K562 (cell line): ENCODE measurements at regions not wholly inside any gene's neighbourhood (a gene's known extent, or its start where the extent isn't known, plus 50 kb on each side); places are given as distances from the start of the nearest gene placed in this dataset.

Experiments
- ATAC-seq: fragments of 200-7000 bp; cut with Tn5 transposase; 3 replicates; pipeline ENCODE4 v1.9.1; 2020; ENCODE audit warnings: moderate library complexity
- BruUV-seq: library from RNA; stranded (reverse); fragments of 400-500 nt; replicated peaks from 2 replicates; lab custom pipeline; 2021; lab: Mats Ljungman, UMichigan
- CTCF ChIA-PET: fragments of 300-600 bp; formaldehyde crosslinking; extraction: SDS; loops from one replicate; lab custom pipeline; 2021; ENCODE audit warnings: low intra/inter-chr PET ratio; lab: Yijun Ruan, JAX
- POLR2A ChIA-PET: fragments of 300-600, 350-650 bp; sonication (Branson Sonifier 250); formaldehyde crosslinking; extraction: SDS; loops from one replicate; lab custom pipeline; 2021; ENCODE audit warnings: antibody characterized with exemption, inconsistent platforms; lab: Yijun Ruan, JAX
- DNase-seq, 4 experiments: peaks; one replicate each; pipeline versions ENCODE4 v3.0.0 to v3.0.0-alpha.2; 2011 to 2018; ENCODE audit warnings: low spot score in 3 of 4, mixed read lengths in 3 of 4; ENCODE audit errors: extremely low read depth in 1 of 4
- FAIRE-seq: peaks from 2 replicates; lab custom pipeline; 2011; peaks lifted over from hg19 to GRCh38; lab: Jason Lieb, UNC
- H2AFZ ChIP-seq: 2 replicates; pipeline ENCODE4 v1.6.0; 2011; ENCODE audit warnings: low read depth, low read length, control low read depth, inconsistent platforms
- H3K27ac ChIP-seq: fragments of 200-600 bp; 3 replicates; pipeline ENCODE4 v1.8.0; 2011; ENCODE audit warnings: low read depth, mild to moderate bottlenecking, control low read depth, inconsistent platforms, low read length, moderate library complexity, mixed read lengths; ENCODE audit errors: extremely low read depth
- H3K27me3 ChIP-seq, 2 experiments: fragments of 300-600 bp in 1 of 2; 2 replicates in 1 of 2; 3 replicates in 1 of 2; pipeline versions ENCODE4 v1.6.0 to v1.8.0; 2011; ENCODE audit warnings: inconsistent platforms in 2 of 2, low read length in 2 of 2, mild to moderate bottlenecking in 1 of 2, mixed read lengths in 1 of 2, moderate library complexity in 1 of 2; ENCODE audit not compliant: control insufficient read depth in 2 of 2, insufficient read depth in 2 of 2
- H3K36me3 ChIP-seq: fragments of 300-600 bp; 3 replicates; pipeline ENCODE4 v1.8.0; 2011; ENCODE audit warnings: mild to moderate bottlenecking, low read length, inconsistent platforms; ENCODE audit not compliant: control insufficient read depth, insufficient read depth
- H3K4me1 ChIP-seq, 2 experiments: fragments of 200-600 bp in 1 of 2; replicated peaks in 1 of 2; 2 replicates in 1 of 2; 3 replicates in 1 of 2; pipeline versions ENCODE4 v1.5.1 to v1.8.0; 2011; ENCODE audit warnings: inconsistent platforms in 2 of 2, low read length in 2 of 2, mild to moderate bottlenecking in 1 of 2, mixed read lengths in 1 of 2, moderate library complexity in 1 of 2; ENCODE audit not compliant: control insufficient read depth in 2 of 2, insufficient read depth in 2 of 2
- H3K4me2 ChIP-seq: 2 replicates; pipeline ENCODE4 v1.6.1; 2011; ENCODE audit warnings: low read length, control low read depth, inconsistent platforms, mixed read lengths; ENCODE audit not compliant: insufficient read depth
- H3K4me3 ChIP-seq: fragments of 200-600 bp; sonication (generic), shearing (Covaris generic); 2 replicates; pipeline ENCODE4 v1.5.1; 2016; ENCODE audit warnings: control low read depth, inconsistent platforms
- H3K79me2 ChIP-seq: fragments of 200-600 bp; 3 replicates; pipeline ENCODE4 v1.8.0; 2011; ENCODE audit warnings: low read length, inconsistent platforms; ENCODE audit not compliant: control insufficient read depth, insufficient read depth
- H3K9ac ChIP-seq, 2 experiments: 2 replicates each; pipeline versions ENCODE4 v1.6.0 to v1.6.1; 2011; ENCODE audit warnings: low read depth in 2 of 2, low read length in 2 of 2, control low read depth in 1 of 2, inconsistent platforms in 1 of 2, mild to moderate bottlenecking in 1 of 2, mixed read lengths in 1 of 2; ENCODE audit not compliant: insufficient read depth in 1 of 2
- H3K9me1 ChIP-seq: one replicate; pipeline ENCODE4 v1.6.0; 2011; ENCODE audit warnings: inconsistent platforms, mild to moderate bottlenecking, low read length, moderate library complexity; ENCODE audit not compliant: control insufficient read depth, insufficient read depth
- H3K9me3 ChIP-seq: replicated peaks from 2 replicates; pipeline ENCODE4 v1.5.1; 2011; ENCODE audit warnings: low read depth, low read length, inconsistent platforms; ENCODE audit not compliant: control insufficient read depth, insufficient read depth
- H4K20me1 ChIP-seq: replicated peaks from 2 replicates; pipeline ENCODE4 v1.6.1; 2011; ENCODE audit warnings: low read length, inconsistent platforms, mixed read lengths; ENCODE audit not compliant: control insufficient read depth, insufficient read depth
- BRD4 ChIP-seq: fragments of 200-600 bp; sonication (generic); IDR thresholded peaks from 2 replicates; pipeline ENCODE4 v1.6.1; 2017; ENCODE audit warnings: inconsistent platforms
- CBFA2T2 ChIP-seq: fragments of 450-650 bp; conservative IDR thresholded peaks from 2 replicates; pipeline ENCODE4 v1.6.1; 2017; ENCODE audit warnings: mild to moderate bottlenecking
- DIDO1 ChIP-seq: fragments of 450-650 bp; IDR thresholded peaks from 2 replicates; pipeline ENCODE4 v1.6.1; 2016; ENCODE audit warnings: low read depth, missing biosample characterization, missing genetic modification characterization
- GATA2 ChIP-seq: sonication (generic); formaldehyde crosslinking; IDR thresholded peaks from 2 replicates; pipeline ENCODE4 v1.4.0; 2020; ENCODE audit warnings: mild to moderate bottlenecking, missing genetic modification reagents
- ILK ChIP-seq: fragments of 450-650 bp; IDR thresholded peaks from 2 replicates; pipeline ENCODE4 v1.6.1; 2016; ENCODE audit warnings: missing genetic modification characterization, low read depth, mild to moderate bottlenecking, missing compliant biosample characterization, moderate library complexity, borderline replicate concordance
- L3MBTL2 ChIP-seq: fragments of 450-650 bp; IDR thresholded peaks from 2 replicates; pipeline ENCODE4 v1.6.1; 2016; ENCODE audit warnings: mild to moderate bottlenecking, moderate library complexity
- RHOXF2B ChIP-seq: fragments of 250-450 bp; sonication (Bioruptor Pico); conservative IDR thresholded peaks from 2 replicates; pipeline ENCODE4 v1.5.1; 2021
- SFPQ ChIP-seq: fragments of 200-400 bp; formaldehyde crosslinking; IDR thresholded peaks from 2 replicates; pipeline ENCODE4 v1.6.1; 2017; ENCODE audit warnings: mild to moderate bottlenecking, low read depth, low read length, moderate library complexity
- TAF15 ChIP-seq: fragments of 200-400 bp; formaldehyde crosslinking; IDR thresholded peaks from 2 replicates; pipeline ENCODE4 v1.6.1; 2017; ENCODE audit warnings: mild to moderate bottlenecking, low read depth, low read length, moderate library complexity
- TCF7 ChIP-seq: sonication (generic); IDR thresholded peaks from 2 replicates; pipeline ENCODE4 v1.6.1; 2016; ENCODE audit warnings: antibody characterized with exemption, borderline replicate concordance
- TRIM24 ChIP-seq, 2 experiments: fragments of 450-650 bp; IDR thresholded peaks; 2 replicates each; pipeline ENCODE4 v1.6.1; 2016
- ZNF165 ChIP-seq: fragments of 250-450 bp; sonication (Bioruptor Pico); IDR thresholded peaks from 2 replicates; pipeline ENCODE4 v1.4.0; 2020; ENCODE audit warnings: borderline replicate concordance
- WGBS: fragments of 100-300 bp; shearing (Covaris generic); methylation state at CpG from one replicate; pipeline ENCODE4 v1.1.6; 2016; ENCODE audit warnings: low coverage, mixed read lengths; ENCODE audit not compliant: insufficient coverage; ENCODE audit errors: missing lambda C conversion rate; 5-methylcytosine and 5-hydroxymethylcytosine counted together
- in situ Hi-C: fragments of 300-500 bp; cut with MboI; formaldehyde crosslinking; loops from 4 replicates; pipeline ENCODE4 v1.15.0; 2018; ENCODE audit warnings: inconsistent platforms, mixed read lengths
- intact Hi-C: fragments of 100-400 bp; cut with micrococcal nuclease; formaldehyde crosslinking; loops from 2 replicates; pipeline ENCODE4 v1.14.2; 2022

GRCh38 chr12:111269718-111270117, 99.2 kb downstream of the PHETA1 start:
- DNase-seq (no peak), FAIRE-seq (no peak), ATAC-seq (no peak)
- ChIA-PET POLR2A (no interaction called here), CTCF (no interaction called here)
- Histone ChIP-seq H3K9me1 (no peaks in the 10 kb centered on the region), H3K4me2 (no peak overlapping the region), H3K79me2 (no peaks in the 10 kb centered on the region), H3K4me1 (no peaks in the 10 kb centered on the region), H3K9ac (no peak overlapping the region), H3K9me3 (no peaks in the 10 kb centered on the region; the same call in 1 of the 2 replicates), H4K20me1 (no peaks in the 10 kb centered on the region), H3K27ac (no peak overlapping the region), H3K36me3 (no peaks in the 10 kb centered on the region), H3K27me3 (peaks cover 22 to 36% of the 10 kb centered on the region in 2 experiments), H2AFZ (no peak overlapping the region), H3K4me3 (no peak overlapping the region)
- intact Hi-C loops (no loop called here), in situ Hi-C loops (no loop called here)
- WGBS, result 4% methylated on average over 7 of the region's 7 CpGs
- no peak for TF ChIP-seq GATA2 (CRISPR knock-in tag)
- TF ChIP-seq DIDO1 (tag), result no peak
- TF ChIP-seq L3MBTL2, result no peak
- no peak for TF ChIP-seq SFPQ
- no peak for TF ChIP-seq TAF15
- TF ChIP-seq ZNF165 (CRISPR knock-in tag), result no peak
- TF ChIP-seq TRIM24 (IDR thresholded peaks at IDR 0.05), result no peak
- no peak for TF ChIP-seq TCF7
- no peak for TF ChIP-seq ILK (tag)
- TF ChIP-seq RHOXF2B, result no peak
- TF ChIP-seq CBFA2T2, result no peak
- TF ChIP-seq BRD4, result no peak
- no TSS peak for BruUV-seq
